ENCODE measurements at regions not wholly inside any gene's neighbourhood (a gene's known extent, or its start where the extent isn't known, plus 50 kb on each side); places are given as distances from the start of the nearest gene placed in this dataset.

GRCh38 chr9:13900449-13900848, 413.5 kb downstream of the NFIB start:
- 67 to 78% (median 70%) methylated on average over 5 of the region's 5 CpGs for WGBS, 3 donors

DNA sequence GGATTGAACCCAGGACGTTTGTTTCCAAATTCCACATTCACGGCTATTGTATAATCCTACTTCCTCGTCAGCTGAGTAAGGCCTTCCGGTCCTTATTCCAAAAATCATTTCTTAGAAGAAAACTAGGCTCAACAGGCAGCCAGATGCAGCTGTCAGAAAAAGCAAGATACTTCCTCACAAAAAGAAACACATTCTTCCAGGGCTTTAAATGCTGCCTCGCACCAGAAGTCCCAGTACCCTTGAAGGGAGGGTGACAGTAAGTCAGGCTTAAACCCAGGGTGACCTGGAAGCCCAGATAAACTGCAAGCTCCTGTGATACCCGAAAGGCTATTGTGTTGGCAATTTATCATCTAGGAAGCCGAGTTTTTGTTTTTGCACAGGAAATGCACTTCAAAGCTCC, 414.0 kb downstream of the NFIB start:
- no peak overlapping the region for H3K4me3 ChIP-seq
- TF ChIP-seq CTCF (IDR thresholded peaks at IDR 0.05), result no peak
- WGBS, 3 donors, result 49 to 54% (median 49%) methylated on average over 7 of the region's 7 CpGs
- peak in 1 of 4 donors; percentile 32 for ATAC-seq
- H3K4me1 ChIP-seq, result peaks cover 24% of the 10 kb centered on the region
- DNase-seq, result no peak
- H3K9me3 ChIP-seq, result no peaks in the 10 kb centered on the region
- intact Hi-C loops (cut with DNase I), result loop anchor here in 1 of 2 donors (5.0 kb wide), 2 partner anchors 33 to 53 kb away; no protein-coding TSS in a partner anchor
- no peaks in the 10 kb centered on the region for H3K27me3 ChIP-seq (ENCODE audit: insufficient read depth in 3 of 3, low read length in 2 of 3)
- H3K36me3 ChIP-seq (ENCODE audit: insufficient read depth in 1 of 2, low read depth in 1 of 2), result no peaks in the 10 kb centered on the region
- peak overlapping the region; percentile 44 for H3K27ac ChIP-seq

More at GRCh38 chr9:13900449-13900848, 413.5 kb downstream of the NFIB start:
- TF ChIP-seq CTCF (IDR thresholded peaks at IDR 0.05), result no peak
- Histone ChIP-seq H3K9me3 (no peaks in the 10 kb centered on the region), H3K27me3 (ENCODE audit: insufficient read depth in 3 of 3, low read length in 2 of 3) (no peaks in the 10 kb centered on the region), H3K36me3 (ENCODE audit: insufficient read depth in 1 of 2, low read depth in 1 of 2) (no peaks in the 10 kb centered on the region), H3K4me1 (peaks cover 24% of the 10 kb centered on the region), H3K27ac (peak overlapping the region; percentile 44), H3K4me3 (no peak overlapping the region)
- no peak for ATAC-seq
- intact Hi-C loops (cut with DNase I), result loop anchor here in 1 of 2 donors (5.0 kb wide), 1 partner anchor 33 kb away; no protein-coding TSS in a partner anchor
- DNase-seq, result no peak

DNA sequence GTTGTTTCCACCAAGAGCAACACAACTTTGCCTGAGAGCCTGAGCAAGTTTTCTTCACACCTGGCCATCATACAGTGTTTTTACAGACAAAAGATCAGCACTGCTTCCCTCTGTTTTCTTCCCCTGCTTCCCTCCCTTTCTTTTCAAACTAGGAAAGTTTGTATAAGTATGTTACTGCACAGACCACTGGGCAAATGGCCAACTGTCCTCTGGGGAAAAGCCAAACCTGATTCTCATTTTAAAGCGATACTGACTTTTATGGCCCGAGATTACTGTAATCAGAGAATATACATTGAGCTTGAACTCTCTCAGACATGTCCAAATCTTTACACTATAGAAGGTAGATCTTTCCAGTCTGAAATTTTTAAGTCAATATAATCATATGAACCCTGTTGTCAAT, 415.0 kb downstream of the NFIB start:
- 34 to 81% (median 42%) methylated on average over 2 of the region's 2 CpGs for WGBS, 3 donors
- intact Hi-C loops (cut with DNase I), result loop anchor here in 1 of 2 donors (5.0 kb wide), 1 partner anchor 52 kb away; no protein-coding TSS in a partner anchor
- Histone ChIP-seq H3K27me3 (ENCODE audit: insufficient read depth in 3 of 3, low read length in 2 of 3) (no peaks in the 10 kb centered on the region), H3K4me1 (peaks cover 24% of the 10 kb centered on the region), H3K4me3 (no peak overlapping the region), H3K9me3 (no peaks in the 10 kb centered on the region), H3K36me3 (ENCODE audit: insufficient read depth in 1 of 2, low read depth in 1 of 2) (no peaks in the 10 kb centered on the region), H3K27ac (peak overlapping the region; percentile 44)
- ATAC-seq (no peak), DNase-seq (no peak)
- no peak for TF ChIP-seq CTCF (IDR thresholded peaks at IDR 0.05)

DNA sequence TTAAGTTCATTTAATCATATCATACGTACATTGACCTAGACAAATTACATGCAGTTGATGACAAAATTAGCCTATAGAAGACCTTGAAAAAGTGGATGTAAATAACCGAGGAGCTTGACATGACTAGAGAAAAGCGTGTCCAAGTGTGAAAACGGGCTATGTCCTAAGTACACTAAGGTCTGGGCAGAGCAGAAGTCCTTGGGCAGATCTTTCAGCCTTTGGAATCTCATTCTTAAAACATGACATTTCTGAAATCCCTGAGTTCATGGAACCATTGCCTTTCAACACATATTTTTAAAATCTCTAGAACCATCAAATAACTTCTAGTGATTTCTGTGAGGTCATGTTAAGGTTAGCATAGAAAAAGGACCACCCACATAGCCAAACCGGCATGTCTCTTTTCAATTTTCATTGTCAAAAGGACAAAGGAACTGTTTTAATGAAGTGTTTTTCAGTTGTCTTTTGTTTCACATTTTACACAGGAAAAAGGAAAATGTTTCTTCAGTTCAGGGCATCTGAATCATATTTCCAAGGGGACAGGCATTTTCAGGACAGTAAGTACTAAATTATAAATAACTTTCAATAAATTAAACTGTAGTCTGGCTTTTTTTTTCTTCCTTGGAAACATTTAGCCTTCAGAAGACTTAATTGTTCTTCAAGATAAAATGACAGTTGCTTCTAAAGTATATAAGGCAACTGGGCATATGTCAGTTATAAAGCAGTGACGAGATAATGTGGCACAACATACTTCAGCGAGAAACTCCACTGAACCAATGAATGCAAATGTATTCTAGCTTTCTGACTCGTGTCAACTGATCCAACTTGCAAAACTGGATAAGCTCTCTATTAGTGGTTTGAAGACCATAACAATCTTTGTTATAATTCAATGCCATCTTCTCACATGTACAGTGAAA, 416.8 kb downstream of the NFIB start:
- intact Hi-C loops (cut with DNase I), result loop anchor here in 1 of 2 donors (5.0 kb wide), 1 partner anchor 50 kb away; no protein-coding TSS in a partner anchor

More for the DNA sequence above, 416.8 kb downstream of the NFIB start:
- H3K4me3 ChIP-seq, result no peak overlapping the region
- peak overlapping the region; percentile 54 for H3K27ac ChIP-seq
- no peak for TF ChIP-seq CTCF (IDR thresholded peaks at IDR 0.05)
- ATAC-seq, result peak in 2 of 4 donors; percentile 17 to 36
- DNase-seq, result no peak
- no peaks in the 10 kb centered on the region for H3K27me3 ChIP-seq (ENCODE audit: insufficient read depth in 3 of 3, low read length in 2 of 3)
- H3K9me3 ChIP-seq, result no peaks in the 10 kb centered on the region
- peaks cover 24% of the 10 kb centered on the region for H3K4me1 ChIP-seq
- 42 to 45% (median 45%) methylated on average over 8 of the region's 8 CpGs for WGBS, 3 donors
- H3K36me3 ChIP-seq (ENCODE audit: insufficient read depth in 1 of 2, low read depth in 1 of 2), result no peaks in the 10 kb centered on the region
